NCI-H345 (cell line): ENCODE measurements at regions not wholly inside any gene's neighbourhood (a gene's known extent, or its start where the extent isn't known, plus 50 kb on each side); places are given as distances from the start of the nearest gene placed in this dataset.

Experiments
- DNase-seq: peaks from one replicate; lab custom pipeline; 2025; lab: John Stamatoyannopoulos, UW

DNA sequence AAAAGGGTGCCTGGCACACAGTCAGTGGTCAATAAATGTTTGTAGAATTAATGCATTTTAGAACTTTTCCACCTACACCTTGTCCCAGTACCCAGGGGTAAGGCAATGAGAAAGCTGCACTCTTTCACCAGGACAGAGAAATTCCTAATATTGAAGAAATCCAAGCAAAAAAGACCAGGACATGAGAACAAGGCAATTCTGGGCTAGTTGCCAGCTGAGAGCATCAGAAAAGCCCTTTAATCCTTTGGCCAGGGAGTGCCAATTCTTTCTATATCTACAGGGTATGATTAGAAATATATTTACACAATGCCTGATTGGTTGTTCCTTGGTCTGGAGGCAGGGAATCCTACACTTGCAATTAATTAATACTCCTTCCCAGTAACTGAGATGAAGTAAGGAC is 492.4 kb upstream of the NFIA start:
- no peak for DNase-seq

DNA sequence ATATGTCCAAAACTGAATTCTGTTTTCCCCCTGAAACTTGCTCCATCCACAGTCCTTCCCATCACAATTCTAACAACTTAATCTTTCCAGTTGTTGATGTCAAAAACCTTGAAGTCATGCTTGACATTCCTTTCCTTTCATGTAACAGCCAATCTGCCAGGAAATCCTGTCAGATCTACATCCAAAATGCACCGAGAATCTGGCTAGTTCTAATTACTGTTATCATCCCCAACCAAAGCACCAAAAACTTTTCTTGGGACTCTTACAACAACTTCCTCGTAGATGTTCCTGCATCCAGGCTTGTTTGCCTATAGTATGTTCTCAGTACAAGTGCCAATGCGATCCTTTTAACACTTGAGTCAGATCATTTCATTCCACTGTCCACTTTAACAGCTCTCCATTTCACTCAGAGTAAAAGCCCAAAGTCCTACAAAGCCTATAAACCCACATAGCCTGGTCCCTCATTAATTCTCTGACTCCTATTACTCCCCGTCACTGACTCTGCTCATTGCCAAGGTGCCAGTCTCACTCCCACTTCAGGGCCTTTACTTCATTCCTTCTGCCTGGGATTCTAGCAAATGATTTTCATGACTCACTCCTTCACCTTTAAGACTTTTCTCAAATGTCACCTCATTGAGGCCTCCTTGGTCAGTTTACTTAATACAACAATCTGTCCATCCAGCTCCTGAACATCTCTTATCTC is 493.2 kb upstream of the NFIA start:
- DNase-seq: no peak

DNA sequence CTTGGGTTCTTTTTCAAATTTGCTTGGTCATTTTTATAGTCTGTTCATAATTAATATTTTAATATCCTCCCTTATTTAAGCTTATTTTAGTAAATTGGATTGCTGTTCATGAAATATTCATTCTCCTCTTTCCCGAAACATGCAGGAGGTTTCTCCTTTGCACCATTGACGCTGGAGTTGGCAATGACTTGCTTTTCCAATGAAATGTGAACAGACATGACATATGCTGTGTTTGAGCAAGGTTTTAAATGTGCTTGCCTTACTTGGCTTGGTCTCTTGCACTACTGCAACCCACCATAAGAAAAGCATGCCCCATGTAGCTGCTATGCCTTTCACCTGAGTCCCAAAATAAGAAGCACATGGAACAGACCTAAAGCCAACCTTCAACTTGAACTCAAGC is 498.0 kb upstream of the NFIA start:
- DNase-seq: no peak

DNA sequence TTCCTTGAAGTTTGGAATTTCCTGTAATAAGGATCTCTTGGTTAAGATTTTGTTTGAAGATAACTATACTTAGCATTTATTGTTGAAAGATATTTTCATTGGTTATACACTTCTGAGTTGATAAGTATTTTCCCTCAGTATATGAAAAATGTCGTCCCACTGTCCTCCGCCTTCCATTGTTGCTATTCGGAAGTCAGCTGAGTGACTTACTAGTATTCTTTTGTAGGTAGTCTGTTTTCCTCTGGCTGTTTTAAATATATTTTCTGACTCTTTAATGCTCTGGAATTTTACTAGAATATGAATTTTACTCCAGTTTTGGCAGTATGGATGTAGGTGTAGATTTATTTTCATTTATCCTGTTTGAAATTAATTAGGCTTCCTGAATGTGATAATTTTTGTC is 498.7 kb upstream of the NFIA start:
- no peak for DNase-seq

DNA sequence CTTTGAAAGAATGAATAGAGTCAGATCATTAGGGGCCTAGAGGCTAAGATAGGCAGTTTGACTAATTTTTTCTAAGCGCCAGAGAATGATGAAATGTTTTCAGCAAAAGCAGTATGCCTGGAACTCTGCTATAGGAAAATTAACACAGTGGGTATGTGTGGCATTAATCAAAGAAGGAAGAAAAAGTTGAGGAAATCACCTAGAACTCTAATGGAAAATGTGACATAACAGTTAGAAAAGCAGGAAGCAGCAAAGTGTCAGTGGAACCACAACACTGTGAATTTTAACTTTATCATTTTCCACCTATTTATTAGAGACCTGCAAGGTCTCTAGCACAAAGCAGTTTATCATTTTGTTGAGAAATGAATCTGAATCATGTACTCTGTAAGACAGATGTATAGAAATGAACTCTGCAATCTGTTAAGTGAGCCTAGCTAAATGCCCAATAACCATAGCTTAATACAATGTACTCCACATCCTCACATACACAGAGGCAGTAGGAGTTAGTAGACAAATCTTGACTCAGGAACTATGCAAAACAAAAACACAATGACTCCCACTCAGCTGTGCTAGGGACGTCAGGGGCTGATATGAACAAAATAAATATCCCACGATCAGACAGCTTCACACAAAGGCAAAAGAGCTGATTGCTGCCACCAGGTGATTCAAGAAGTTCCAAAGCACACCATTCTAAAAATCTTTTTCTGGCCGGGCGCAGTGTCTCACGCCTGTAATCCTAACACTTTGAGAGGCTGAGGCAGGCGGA is 500.7 kb upstream of the NFIA start:
- DNase-seq: no peak

DNA sequence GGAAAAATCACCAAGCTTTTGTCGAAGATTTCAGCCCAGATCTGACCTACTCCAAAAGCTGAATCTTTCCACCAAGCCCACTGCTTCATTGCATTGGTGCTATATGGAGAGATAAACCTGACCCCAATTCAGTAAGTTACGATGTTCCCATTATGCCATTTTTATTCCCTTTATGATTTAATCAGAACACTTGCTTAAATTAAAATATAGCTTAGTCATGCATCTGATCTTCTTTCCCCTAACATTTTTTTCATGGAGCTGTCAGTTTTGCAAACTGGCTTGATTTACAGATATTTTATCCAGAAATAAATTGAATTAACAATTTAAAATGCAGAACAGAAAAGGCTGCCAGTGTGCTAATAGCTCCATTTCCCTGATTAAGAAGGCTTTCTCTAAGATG is 503.5 kb upstream of the C1orf87 start:
- DNase-seq: no peak

DNA sequence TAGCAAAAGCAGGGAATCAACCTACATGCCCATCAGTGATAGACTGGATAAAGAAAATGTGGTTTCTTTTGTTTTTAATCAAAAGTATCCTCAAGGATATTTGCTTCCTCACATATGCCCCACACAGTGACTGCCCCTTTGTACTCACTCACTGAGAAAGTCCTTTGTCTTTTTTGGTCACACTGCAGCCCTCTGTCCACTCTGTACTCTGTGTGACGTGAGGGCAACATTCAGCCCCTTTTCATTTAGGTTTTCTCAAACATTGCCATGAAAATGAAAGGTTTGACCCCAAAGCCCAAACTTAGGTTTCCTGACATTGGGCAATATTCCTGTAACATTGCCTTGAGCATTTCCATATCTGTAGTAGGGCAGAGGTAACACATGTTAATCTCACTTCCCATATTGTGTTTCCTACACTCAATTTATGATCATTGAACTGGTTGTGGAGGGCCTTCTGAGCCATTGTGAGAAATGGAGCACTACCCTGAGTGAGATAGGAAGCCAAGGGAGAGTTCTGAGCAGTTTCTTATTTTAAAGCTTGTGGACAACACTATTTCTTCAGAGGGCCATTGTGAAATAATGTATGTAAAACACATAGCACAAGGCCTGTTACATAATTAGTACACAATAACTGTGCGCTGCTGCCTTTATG is 501.9 kb upstream of the C1orf87 start:
- no peak for DNase-seq

DNA sequence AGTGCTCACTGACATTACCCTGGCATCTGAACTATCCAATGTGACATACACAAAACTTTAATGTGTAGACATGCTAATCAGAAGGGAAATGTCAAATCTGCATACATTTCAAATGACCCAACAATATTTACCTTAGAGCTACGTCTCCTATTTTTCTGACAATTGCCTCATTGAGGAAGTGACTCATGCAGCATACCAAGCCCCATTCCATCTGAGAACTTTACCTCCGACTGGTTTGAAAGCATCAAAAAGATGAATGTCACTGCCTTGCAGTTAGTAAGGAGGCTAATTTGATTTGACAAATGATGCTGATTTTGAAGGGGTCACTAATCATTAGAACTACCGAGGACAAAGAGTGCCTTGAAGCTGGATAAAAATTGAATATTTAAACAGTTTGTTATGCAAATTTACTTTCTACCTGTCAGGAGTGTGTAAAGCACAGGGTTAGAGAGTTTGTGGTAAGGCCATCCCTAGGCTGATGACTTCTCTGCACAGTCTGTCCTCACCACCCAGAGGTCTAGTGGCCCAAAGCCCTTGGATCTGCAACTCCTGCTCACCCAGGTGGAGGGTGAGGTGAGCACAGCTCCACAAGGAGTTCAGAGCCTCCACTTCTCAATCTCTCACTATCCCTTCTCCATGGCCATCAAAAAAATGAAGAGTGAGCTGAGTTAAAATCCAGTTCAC is 500.3 kb upstream of the C1orf87 start:
- DNase-seq: no peak

DNA sequence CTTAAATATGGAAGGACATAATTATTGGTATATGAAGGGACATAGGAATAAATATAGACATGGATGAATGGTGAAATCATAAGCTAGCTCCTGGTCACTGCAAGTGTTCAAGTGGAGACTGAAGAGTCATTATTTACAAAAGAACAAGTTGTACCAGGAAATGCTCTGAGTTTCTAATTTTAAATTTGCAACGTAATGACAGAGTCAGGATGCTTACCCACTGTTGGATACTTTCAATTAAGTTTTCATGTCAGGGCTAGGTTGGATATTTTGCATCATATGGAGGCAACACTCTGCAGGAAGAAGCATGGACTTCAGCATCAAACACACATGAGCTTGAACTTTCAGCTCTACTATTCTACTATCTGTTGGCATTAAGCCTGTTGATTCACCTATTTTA is 499.6 kb upstream of the C1orf87 start:
- DNase-seq: no peak

DNA sequence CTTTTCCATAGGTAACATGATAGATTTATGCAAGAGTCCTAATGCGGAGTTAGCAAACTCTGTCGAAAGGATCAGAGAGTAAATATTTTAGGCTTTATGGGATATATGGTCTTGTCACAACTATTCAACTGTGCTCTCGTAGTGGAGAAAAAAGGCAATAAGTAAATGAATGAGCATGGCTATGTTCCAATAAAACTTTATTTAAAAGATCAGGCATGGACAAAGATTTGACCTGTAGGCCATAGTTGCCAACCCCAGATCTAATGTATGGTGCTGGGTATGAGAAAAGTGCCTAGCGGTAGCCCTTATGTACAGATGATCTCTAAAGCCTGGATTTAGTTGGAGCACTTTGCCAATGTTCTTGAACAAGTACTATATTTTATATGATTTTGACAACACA is 498.8 kb upstream of the C1orf87 start:
- no peak for DNase-seq

DNA sequence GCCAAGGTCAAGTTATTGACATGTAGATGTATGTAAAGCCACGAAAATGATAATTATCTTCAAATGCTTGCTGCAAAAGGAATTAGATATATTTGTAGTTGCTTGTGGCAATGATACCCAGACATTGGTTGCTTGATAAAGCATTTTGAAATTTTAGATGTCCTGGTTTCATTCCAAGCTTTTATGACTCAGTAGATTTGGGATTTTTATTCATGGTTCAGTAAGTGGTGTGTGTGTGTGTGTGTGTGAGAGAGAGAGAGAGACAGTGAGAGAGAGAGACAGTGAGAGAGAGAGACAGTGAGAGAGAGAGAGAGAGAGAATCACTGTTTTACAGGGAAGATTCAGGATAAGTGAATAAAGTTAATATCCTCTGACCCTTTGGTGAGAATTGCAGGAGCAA is 498.2 kb upstream of the C1orf87 start:
- DNase-seq: no peak

DNA sequence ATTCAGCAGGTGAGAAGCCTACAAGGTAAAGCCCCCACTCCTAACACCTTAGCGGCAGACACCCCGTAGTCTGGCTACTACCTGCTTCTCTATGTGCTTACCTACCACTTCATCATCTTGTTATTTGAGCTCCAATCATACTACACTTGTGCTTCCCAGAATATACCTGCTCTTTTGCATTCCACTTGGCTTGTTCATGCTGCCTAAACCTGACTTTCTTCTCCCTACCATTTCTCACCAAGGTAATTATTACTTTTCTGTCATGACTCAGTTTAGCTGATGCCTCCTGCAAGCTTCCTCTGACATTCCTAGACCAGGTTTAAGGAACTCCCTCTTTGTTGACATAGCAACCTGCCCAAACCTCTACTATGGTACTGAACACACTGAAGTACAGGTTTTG is 495.6 kb upstream of the C1orf87 start:
- no peak for DNase-seq

DNA sequence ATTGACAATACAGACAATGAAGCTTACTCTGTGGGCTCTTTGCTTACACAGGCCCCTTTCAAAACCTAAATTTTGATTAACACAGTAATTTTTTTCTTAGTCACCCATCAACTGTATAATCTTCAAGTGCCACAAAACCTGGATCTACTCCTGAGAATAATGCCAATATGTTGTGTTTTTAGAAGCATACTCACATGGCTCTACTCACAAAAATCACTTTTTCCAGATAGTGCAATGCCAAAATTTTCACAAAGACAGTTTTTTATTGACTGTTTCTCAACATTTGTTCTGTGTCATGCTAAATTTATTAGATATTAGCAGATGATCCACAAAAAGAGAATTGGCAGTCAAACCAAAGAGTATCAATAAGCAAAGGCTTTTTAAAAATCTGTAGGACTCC is 493.7 kb upstream of the C1orf87 start:
- DNase-seq: no peak

DNA sequence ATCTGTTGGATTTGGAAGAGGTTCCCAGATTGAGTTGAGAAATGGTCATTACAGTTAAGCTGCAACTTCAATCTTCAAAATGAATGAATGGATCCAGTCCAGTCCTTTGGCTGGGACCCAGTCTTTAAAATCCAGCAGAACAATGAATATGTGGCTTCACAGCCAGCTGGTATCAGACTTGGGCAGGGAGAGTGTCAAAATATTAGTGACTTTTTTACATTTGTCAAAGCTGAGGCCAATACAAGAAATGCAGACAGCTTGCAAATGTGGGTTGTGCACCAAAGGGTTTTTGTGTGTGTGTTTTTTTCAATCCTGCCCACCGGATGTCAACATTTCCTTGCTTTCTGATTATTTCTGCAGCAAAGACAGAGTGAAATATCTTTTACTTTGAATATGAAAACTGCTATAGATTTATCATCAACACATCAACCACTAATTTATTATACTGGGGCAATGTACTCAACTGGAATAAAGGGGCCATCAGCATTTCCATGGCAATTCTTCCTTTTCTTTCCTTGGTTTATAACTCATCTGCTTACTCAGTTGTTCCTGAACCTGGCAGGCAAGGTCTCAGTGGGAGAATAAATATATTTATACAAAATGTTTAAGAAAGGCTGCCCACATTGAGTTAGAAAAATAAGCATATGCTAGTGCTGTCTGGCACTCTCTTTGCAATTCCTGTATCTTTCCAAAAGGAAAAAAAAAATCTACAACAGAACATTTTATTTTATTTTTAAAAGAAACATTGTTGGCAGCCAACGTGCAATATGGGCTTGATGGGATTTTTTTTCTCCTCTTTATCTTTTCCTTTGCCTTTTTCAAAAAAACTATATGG is 491.6 kb upstream of the C1orf87 start:
- no peak for DNase-seq

DNA sequence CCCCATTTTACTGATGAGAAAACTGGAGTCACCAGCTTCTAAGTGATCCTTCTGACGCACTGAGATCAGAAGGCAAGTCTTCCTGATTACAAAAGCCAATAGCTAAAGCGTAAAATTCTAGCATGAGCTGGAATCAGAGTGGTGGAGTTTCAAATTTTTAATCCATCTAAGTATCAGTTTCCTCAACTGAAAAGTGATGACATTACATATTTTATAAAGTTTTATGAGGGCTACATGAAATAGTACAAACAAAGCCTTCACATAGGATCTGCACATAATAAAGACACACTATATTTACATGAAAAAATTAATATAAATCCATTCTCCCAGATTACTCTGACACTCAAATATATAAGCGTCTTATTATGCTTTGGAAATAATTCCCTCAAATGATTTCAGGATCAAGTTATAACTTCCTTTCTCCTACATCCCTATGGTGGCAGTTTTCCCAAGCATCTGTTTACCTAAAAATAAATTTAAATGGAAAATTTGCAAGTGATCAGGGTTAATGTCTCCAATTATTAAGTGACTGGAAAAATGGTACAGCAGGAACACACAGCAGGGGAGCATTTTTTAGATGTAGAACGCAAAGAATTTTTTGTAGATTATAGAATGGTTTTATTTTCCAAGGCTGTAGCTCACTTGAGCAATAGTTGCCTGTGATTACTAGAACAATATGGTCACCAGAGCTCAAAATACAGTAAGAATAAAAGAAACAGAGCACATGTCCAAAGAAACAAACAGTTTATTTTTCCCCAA is 490.4 kb upstream of the C1orf87 start:
- DNase-seq: no peak

DNA sequence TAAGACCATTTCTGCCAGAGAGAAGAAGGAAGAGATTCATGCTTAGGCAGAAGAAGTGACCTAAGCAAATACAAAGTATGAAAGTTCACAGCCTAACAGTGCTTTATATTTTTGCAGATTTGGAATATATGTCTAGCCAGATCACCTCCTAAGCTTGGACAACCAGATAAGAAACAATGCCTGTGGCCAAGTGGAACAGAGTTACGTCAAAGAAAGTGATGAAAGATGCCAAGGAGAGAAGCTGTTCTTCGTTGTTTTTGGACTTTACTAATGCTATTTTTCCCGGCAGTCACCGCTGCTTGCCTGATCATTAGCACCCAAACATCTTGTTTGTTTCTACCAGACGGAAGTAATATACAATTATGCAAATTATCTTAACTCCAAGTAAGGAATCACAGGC is 489.2 kb upstream of the C1orf87 start:
- DNase-seq: no peak

DNA sequence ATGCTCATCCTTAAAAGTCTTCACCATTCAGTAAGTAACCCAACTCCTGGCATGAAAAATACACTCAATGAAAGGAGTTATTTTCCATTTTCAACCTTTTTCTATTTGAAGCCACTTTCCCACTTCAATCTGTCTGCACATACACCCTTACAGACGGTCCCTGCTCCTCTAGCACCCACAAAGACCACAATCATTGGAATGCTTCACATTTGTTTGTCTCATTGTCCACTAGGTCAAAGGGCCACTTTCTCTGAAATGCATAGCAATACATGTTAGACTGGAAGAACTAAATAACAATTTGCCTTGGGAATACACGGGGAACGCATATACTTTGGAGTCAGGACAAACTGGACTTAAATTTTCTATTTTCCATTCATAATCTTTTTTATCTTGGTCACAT is 487.1 kb upstream of the C1orf87 start:
- DNase-seq: no peak

DNA sequence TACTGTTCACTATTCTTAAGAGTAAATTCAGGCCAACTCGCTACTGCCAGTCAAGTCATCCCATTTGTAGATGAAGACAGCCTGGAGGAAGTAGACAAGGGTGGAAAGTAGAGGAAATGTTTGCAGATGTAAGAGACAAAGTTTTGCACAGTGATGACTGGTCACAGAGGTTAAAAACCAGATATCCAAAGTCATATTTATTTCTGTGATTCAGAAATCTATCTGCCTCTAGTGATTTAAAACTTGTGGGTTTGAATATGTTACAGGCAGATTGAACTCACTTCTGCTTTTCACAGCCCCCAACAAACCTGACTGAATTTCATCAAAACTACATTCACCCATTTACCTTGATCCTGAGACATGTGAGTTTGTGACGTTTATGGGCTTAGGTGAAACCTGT is 484.7 kb upstream of the C1orf87 start:
- no peak for DNase-seq

DNA sequence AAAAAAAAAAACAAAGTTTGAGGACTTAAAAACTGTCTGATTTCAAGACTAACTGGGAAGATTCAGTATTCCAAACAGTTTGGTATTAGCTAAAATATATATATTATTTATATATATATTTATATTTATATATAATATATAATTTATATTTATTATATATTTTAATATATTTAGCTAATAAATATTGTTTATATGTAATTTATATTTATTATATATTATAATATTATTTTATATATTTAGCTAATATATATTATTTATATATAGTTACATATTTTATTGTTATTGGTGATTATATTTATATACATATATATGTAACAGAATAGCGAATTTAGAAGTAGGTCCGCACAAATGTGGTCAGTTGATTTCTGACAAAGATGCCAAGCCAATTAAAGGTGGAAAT is 480.2 kb upstream of the C1orf87 start:
- no peak for DNase-seq

DNA sequence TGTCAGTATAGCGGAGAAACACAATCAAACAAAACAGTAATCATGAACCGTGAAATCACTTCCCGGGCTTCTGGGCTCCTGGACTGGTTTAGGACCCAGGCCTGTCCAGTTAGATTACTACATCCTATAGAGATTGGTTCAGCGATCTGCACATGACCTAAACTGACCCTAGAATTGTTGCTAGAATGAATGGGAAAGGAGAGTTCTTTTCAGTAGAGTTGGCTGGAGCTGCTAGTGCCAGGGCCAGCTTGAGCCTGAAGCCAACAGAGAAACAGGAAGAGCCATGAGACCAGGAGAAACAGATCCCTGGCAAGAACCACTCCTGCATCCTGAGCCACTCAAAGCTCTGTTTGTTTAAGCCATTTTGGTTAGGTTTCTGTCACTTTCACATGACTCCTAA is 474.3 kb upstream of the C1orf87 start:
- no peak for DNase-seq
